Hematopoietic multipotent progenitor cell treated with erythropoietin and hydrocortisone succinate and interleukin-3 and kit ligand, for 6 days (in vitro differentiated cells): ENCODE measurements at regions not wholly inside any gene's neighbourhood (a gene's known extent, or its start where the extent isn't known, plus 50 kb on each side); places are given as distances from the start of the nearest gene placed in this dataset.
"Not testable (repeated sequence)": the region's sequence is repeated elsewhere in the genome, so short reads cannot be mapped to it uniquely, and the experiment has no call there.

ENCODE experiments used
- DNase-seq: peaks from one replicate; pipeline ENCODE4 v3.0.0-alpha.2; 2015

- DNase-seq: no peak
Measured at GRCh38 chr4:79850626-79851025, 222.4 kb downstream of the ANTXR2 start.

- DNase-seq: no peak
Measured at GRCh38 chr4:79848329-79848728, 224.7 kb downstream of the ANTXR2 start.

- DNase-seq: no peak
Measured at GRCh38 chr4:79847411-79847810, 225.6 kb downstream of the ANTXR2 start.

- DNase-seq: no peak
Measured at GRCh38 chr4:79842162-79842561, 230.9 kb downstream of the ANTXR2 start.

GRCh38 chr4:79833857-79834256 is 239.2 kb downstream of the ANTXR2 start:
- DNase-seq: no peak

- no peak for DNase-seq
Measured at GRCh38 chr4:79831701-79832514, 241.1 kb downstream of the ANTXR2 start.

GRCh38 chr4:79831119-79831528 is 241.9 kb downstream of the ANTXR2 start:
- no peak for DNase-seq

GRCh38 chr4:79827283-79827682 is 245.7 kb downstream of the ANTXR2 start:
- no peak for DNase-seq

- no peak for DNase-seq
Measured at GRCh38 chr4:79823148-79823763, 249.8 kb downstream of the ANTXR2 start.

GRCh38 chr4:79820427-79820826 is 252.6 kb downstream of the ANTXR2 start:
- DNase-seq: no peak

GRCh38 chr4:79807933-79808332 is 265.1 kb downstream of the ANTXR2 start:
- not testable (repeated sequence) for DNase-seq

GRCh38 chr4:79798047-79798446 is 275.0 kb downstream of the ANTXR2 start:
- peak; percentile 2 for DNase-seq

- no peak for DNase-seq
Measured at GRCh38 chr4:79796948-79797347, 276.1 kb downstream of the ANTXR2 start.

- DNase-seq: no peak
Measured at GRCh38 chr4:79788884-79789283, 284.1 kb downstream of the ANTXR2 start.

GRCh38 chr4:79780129-79780528 is 292.9 kb downstream of the ANTXR2 start:
- DNase-seq: no peak

- no peak for DNase-seq
Measured at GRCh38 chr4:79772510-79772909, 300.5 kb downstream of the ANTXR2 start.

GRCh38 chr4:79764120-79764519 is 308.9 kb downstream of the ANTXR2 start:
- peak; percentile 73 for DNase-seq

- no peak for DNase-seq
Measured at GRCh38 chr4:79763486-79764075, 309.4 kb downstream of the ANTXR2 start.

- no peak for DNase-seq
Measured at GRCh38 chr4:79759793-79760192, 313.2 kb downstream of the ANTXR2 start.

GRCh38 chr4:79757600-79757999 is 315.4 kb downstream of the ANTXR2 start:
- DNase-seq: no peak

- DNase-seq: no peak
Measured at GRCh38 chr4:79756140-79756895, 316.7 kb downstream of the ANTXR2 start.

GRCh38 chr4:79748835-79749234 is 324.2 kb downstream of the ANTXR2 start:
- DNase-seq: no peak

- DNase-seq: no peak
Measured at GRCh38 chr4:79747252-79747651, 325.8 kb downstream of the ANTXR2 start.
